ENCODE measurements at regions not wholly inside any gene's neighbourhood (a gene's known extent, or its start where the extent isn't known, plus 50 kb on each side); places are given as distances from the start of the nearest gene placed in this dataset.

GRCh38 chr4:110395421-110395820 lies 80.5 kb upstream of the ENPEP start:
- DNase-seq (no peak), ATAC-seq (replicated peaks in 1 of 2) (no peak)
- Mint-ChIP-seq H3K27me3 (ENCODE audit: low read depth) (peaks cover 24% of the 10 kb centered on the region), H3K9me3 (no peaks in the 10 kb centered on the region), H3K27ac (no peak overlapping the region), H3K4me1 (ENCODE audit: low read depth) (no peaks in the 10 kb centered on the region), H3K36me3 (ENCODE audit: insufficient read depth in 2 of 2) (no peaks in the 10 kb centered on the region), H3K4me3 (no peak overlapping the region)

GRCh38 chr4:110394871-110395270 lies 81.1 kb upstream of the ENPEP start:
- ATAC-seq (replicated peaks in 1 of 2) (no peak), DNase-seq (no peak)
- Mint-ChIP-seq H3K27me3 (ENCODE audit: low read depth) (peaks cover 22% of the 10 kb centered on the region), H3K36me3 (ENCODE audit: insufficient read depth in 2 of 2) (peaks cover 0 to 1% of the 10 kb centered on the region in 2 donors), H3K4me3 (no peak overlapping the region), H3K27ac (no peak overlapping the region), H3K9me3 (peaks cover 0 to 3% of the 10 kb centered on the region in 2 donors), H3K4me1 (ENCODE audit: low read depth) (no peaks in the 10 kb centered on the region)

GRCh38 chr4:110381784-110382183 lies 94.2 kb upstream of the ENPEP start:
- H3K4me3 Mint-ChIP-seq = no peak overlapping the region
- no peaks in the 10 kb centered on the region for H3K4me1 Mint-ChIP-seq (ENCODE audit: low read depth)
- H3K36me3 Mint-ChIP-seq (ENCODE audit: insufficient read depth in 2 of 2) = peaks cover 3 to 7% of the 10 kb centered on the region in 2 donors
- ATAC-seq (replicated peaks in 1 of 2) (no peak), DNase-seq (no peak)
- H3K27ac Mint-ChIP-seq = no peak overlapping the region
- peaks cover 8 to 13% of the 10 kb centered on the region in 2 donors for H3K9me3 Mint-ChIP-seq
- no peaks in the 10 kb centered on the region for H3K27me3 Mint-ChIP-seq (ENCODE audit: low read depth)

GRCh38 chr4:110372485-110372884 lies 103.5 kb upstream of the ENPEP start:
- no peak for DNase-seq
- peaks cover 16% of the 10 kb centered on the region for H3K27me3 Mint-ChIP-seq (ENCODE audit: low read depth)
- no peaks in the 10 kb centered on the region for H3K36me3 Mint-ChIP-seq (ENCODE audit: insufficient read depth in 2 of 2)
- no peak overlapping the region for H3K4me3 Mint-ChIP-seq
- H3K27ac Mint-ChIP-seq = no peak overlapping the region
- H3K4me1 Mint-ChIP-seq (ENCODE audit: low read depth) = no peaks in the 10 kb centered on the region
- H3K9me3 Mint-ChIP-seq = no peaks in the 10 kb centered on the region
- no peak for ATAC-seq (replicated peaks in 1 of 2)

- Mint-ChIP-seq H3K9me3 (no peaks in the 10 kb centered on the region), H3K4me1 (ENCODE audit: low read depth) (no peaks in the 10 kb centered on the region), H3K27ac (no peak overlapping the region), H3K36me3 (ENCODE audit: insufficient read depth in 2 of 2) (no peaks in the 10 kb centered on the region), H3K4me3 (no peak overlapping the region), H3K27me3 (ENCODE audit: low read depth) (peaks cover 16% of the 10 kb centered on the region)
- no peak for ATAC-seq (replicated peaks in 1 of 2)
- DNase-seq = no peak
Measured at GRCh38 chr4:110371016-110371770, 104.8 kb upstream of the ENPEP start.

- DNase-seq (no peak), ATAC-seq (replicated peaks in 1 of 2) (no peak)
- no peaks in the 10 kb centered on the region for H3K36me3 Mint-ChIP-seq (ENCODE audit: insufficient read depth in 2 of 2)
- H3K9me3 Mint-ChIP-seq = no peaks in the 10 kb centered on the region
- H3K4me1 Mint-ChIP-seq (ENCODE audit: low read depth) = no peaks in the 10 kb centered on the region
- no peak overlapping the region for H3K4me3 Mint-ChIP-seq
- H3K27me3 Mint-ChIP-seq (ENCODE audit: low read depth) = peaks cover 16% of the 10 kb centered on the region
- no peak overlapping the region for H3K27ac Mint-ChIP-seq
Measured at GRCh38 chr4:110368409-110368808, 107.5 kb upstream of the ENPEP start.

GRCh38 chr4:110367156-110367555 lies 108.8 kb upstream of the ENPEP start:
- Mint-ChIP-seq H3K36me3 (ENCODE audit: insufficient read depth in 2 of 2) (no peaks in the 10 kb centered on the region), H3K27ac (no peak overlapping the region), H3K4me1 (ENCODE audit: low read depth) (no peaks in the 10 kb centered on the region), H3K27me3 (ENCODE audit: low read depth) (peaks cover 6% of the 10 kb centered on the region), H3K4me3 (no peak overlapping the region), H3K9me3 (no peaks in the 10 kb centered on the region)
- ATAC-seq (replicated peaks in 1 of 2) = no peak
- DNase-seq = no peak

GRCh38 chr4:110365761-110366160 lies 110.2 kb upstream of the ENPEP start:
- ATAC-seq (replicated peaks in 1 of 2) = no peak
- no peak for DNase-seq
- Mint-ChIP-seq H3K27ac (no peak overlapping the region), H3K4me3 (no peak overlapping the region), H3K9me3 (no peaks in the 10 kb centered on the region), H3K27me3 (ENCODE audit: low read depth) (peaks cover 6% of the 10 kb centered on the region), H3K36me3 (ENCODE audit: insufficient read depth in 2 of 2) (no peaks in the 10 kb centered on the region), H3K4me1 (ENCODE audit: low read depth) (no peaks in the 10 kb centered on the region)

GRCh38 chr4:110364911-110365520 lies 110.9 kb upstream of the ENPEP start:
- ATAC-seq (replicated peaks in 1 of 2) (no peak), DNase-seq (no peak)
- no peak overlapping the region for H3K4me3 Mint-ChIP-seq
- H3K36me3 Mint-ChIP-seq (ENCODE audit: insufficient read depth in 2 of 2) = no peaks in the 10 kb centered on the region
- H3K27me3 Mint-ChIP-seq (ENCODE audit: low read depth) = peaks cover 3% of the 10 kb centered on the region
- H3K4me1 Mint-ChIP-seq (ENCODE audit: low read depth) = no peaks in the 10 kb centered on the region
- no peaks in the 10 kb centered on the region for H3K9me3 Mint-ChIP-seq
- no peak overlapping the region for H3K27ac Mint-ChIP-seq

- no peaks in the 10 kb centered on the region for H3K9me3 Mint-ChIP-seq
- H3K27ac Mint-ChIP-seq = no peak overlapping the region
- no peaks in the 10 kb centered on the region for H3K4me1 Mint-ChIP-seq (ENCODE audit: low read depth)
- H3K27me3 Mint-ChIP-seq (ENCODE audit: low read depth) = no peaks in the 10 kb centered on the region
- DNase-seq = no peak
- no peaks in the 10 kb centered on the region for H3K36me3 Mint-ChIP-seq (ENCODE audit: insufficient read depth in 2 of 2)
- no peak overlapping the region for H3K4me3 Mint-ChIP-seq
- no peak for ATAC-seq (replicated peaks in 1 of 2)
Measured at GRCh38 chr4:110361921-110362320, 114.0 kb upstream of the ENPEP start.

- Mint-ChIP-seq H3K27ac (no peak overlapping the region), H3K9me3 (no peaks in the 10 kb centered on the region), H3K36me3 (ENCODE audit: insufficient read depth in 2 of 2) (no peaks in the 10 kb centered on the region), H3K27me3 (ENCODE audit: low read depth) (peaks cover 7% of the 10 kb centered on the region), H3K4me3 (no peak overlapping the region), H3K4me1 (ENCODE audit: low read depth) (no peaks in the 10 kb centered on the region)
- DNase-seq = no peak
- no peak for ATAC-seq (replicated peaks in 1 of 2)
Measured at GRCh38 chr4:110359076-110359475, 116.9 kb upstream of the ENPEP start.

- peaks cover 7% of the 10 kb centered on the region for H3K27me3 Mint-ChIP-seq (ENCODE audit: low read depth)
- no peak overlapping the region for H3K27ac Mint-ChIP-seq
- ATAC-seq (replicated peaks in 1 of 2) = no peak
- DNase-seq = no peak
- H3K9me3 Mint-ChIP-seq = no peaks in the 10 kb centered on the region
- H3K4me1 Mint-ChIP-seq (ENCODE audit: low read depth) = no peaks in the 10 kb centered on the region
- no peaks in the 10 kb centered on the region for H3K36me3 Mint-ChIP-seq (ENCODE audit: insufficient read depth in 2 of 2)
- H3K4me3 Mint-ChIP-seq = no peak overlapping the region
Measured at GRCh38 chr4:110357521-110357920, 118.4 kb upstream of the ENPEP start.

- ATAC-seq (replicated peaks in 1 of 2) (no peak), DNase-seq (no peak)
- H3K4me1 Mint-ChIP-seq (ENCODE audit: low read depth) = no peaks in the 10 kb centered on the region
- no peak overlapping the region for H3K4me3 Mint-ChIP-seq
- no peaks in the 10 kb centered on the region for H3K9me3 Mint-ChIP-seq
- no peaks in the 10 kb centered on the region for H3K36me3 Mint-ChIP-seq (ENCODE audit: insufficient read depth in 2 of 2)
- no peak overlapping the region for H3K27ac Mint-ChIP-seq
- H3K27me3 Mint-ChIP-seq (ENCODE audit: low read depth) = peaks cover 7% of the 10 kb centered on the region
Measured at GRCh38 chr4:110354460-110354859, 121.5 kb upstream of the ENPEP start.
